ENCODE measurements at regions not wholly inside any gene's neighbourhood (a gene's known extent, or its start where the extent isn't known, plus 50 kb on each side); places are given as distances from the start of the nearest gene placed in this dataset.

DNA sequence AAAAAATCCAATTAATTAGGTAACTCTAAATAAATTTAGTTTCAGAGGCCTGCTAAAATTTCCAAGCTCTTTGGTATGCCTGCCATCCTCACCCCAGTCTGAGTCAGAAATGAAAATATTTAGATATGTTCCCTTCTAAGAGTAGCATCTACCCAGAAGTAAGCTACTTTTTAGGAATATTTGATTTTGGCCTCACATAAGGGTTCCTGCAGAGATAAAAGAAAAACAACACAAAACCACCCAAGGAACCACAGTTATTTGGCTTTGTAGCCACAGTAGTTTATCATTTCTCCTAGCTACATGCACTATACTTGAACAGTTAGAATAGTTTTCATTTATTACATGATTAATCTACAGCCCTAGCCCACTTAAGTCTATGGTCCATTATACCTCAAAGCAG is 192.6 kb upstream of the FAM241A start:
- intact Hi-C loops (cut with DNase I), result no loop called here
- TF ChIP-seq POLR2A (IDR thresholded peaks at IDR 0.05), result no peak
- TF ChIP-seq, protein P1, sequence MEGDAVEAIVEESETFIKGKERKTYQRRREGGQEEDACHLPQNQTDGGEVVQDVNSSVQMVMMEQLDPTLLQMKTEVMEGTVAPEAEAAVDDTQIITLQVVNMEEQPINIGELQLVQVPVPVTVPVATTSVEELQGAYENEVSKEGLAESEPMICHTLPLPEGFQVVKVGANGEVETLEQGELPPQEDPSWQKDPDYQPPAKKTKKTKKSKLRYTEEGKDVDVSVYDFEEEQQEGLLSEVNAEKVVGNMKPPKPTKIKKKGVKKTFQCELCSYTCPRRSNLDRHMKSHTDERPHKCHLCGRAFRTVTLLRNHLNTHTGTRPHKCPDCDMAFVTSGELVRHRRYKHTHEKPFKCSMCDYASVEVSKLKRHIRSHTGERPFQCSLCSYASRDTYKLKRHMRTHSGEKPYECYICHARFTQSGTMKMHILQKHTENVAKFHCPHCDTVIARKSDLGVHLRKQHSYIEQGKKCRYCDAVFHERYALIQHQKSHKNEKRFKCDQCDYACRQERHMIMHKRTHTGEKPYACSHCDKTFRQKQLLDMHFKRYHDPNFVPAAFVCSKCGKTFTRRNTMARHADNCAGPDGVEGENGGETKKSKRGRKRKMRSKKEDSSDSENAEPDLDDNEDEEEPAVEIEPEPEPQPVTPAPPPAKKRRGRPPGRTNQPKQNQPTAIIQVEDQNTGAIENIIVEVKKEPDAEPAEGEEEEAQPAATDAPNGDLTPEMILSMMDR (IDR thresholded peaks at IDR 0.05), result no peak
- DNase-seq (no peak), ATAC-seq (no peak)
- no peaks in the 10 kb centered on the region for H3K27me3 ChIP-seq
- no peak overlapping the region for H3K4me3 ChIP-seq
- H3K36me3 ChIP-seq, result no peaks in the 10 kb centered on the region
- no peaks in the 10 kb centered on the region for H3K4me1 ChIP-seq
- no peak overlapping the region for H3K27ac ChIP-seq
- H3K9me3 ChIP-seq, result peaks cover 0 to 4% (median 0%) of the 10 kb centered on the region in 4 donors

DNA sequence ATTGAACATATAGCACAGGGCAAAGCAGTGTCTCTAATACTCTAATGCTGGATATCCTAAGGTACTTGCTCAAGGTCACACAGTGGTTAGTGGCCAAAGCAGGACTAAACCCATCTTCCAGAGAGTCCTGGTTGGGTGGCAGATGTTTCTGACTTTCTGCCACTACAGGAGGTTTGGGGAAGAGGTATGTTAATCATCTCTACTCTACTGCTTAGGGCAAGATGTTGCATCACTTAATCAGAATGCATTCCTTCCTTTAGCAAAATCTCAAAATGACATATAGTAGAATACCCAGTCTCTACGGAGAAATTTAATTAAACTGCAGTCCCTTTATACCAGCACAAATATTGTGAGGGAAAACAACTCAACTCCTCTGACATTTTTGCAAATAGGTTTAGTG is 190.7 kb upstream of the FAM241A start:
- intact Hi-C loops (cut with DNase I), result no loop called here
- ATAC-seq (no peak), DNase-seq (no peak)
- WGBS (ENCODE audit: insufficient coverage, low coverage, low lambda C conversion rate, missing lambda C conversion rate), result 47% methylated on average over 1 of the region's 1 CpG
- H3K4me1 ChIP-seq, result no peaks in the 10 kb centered on the region
- H3K27me3 ChIP-seq, result no peaks in the 10 kb centered on the region
- no peaks in the 10 kb centered on the region for H3K9me3 ChIP-seq
- no peak overlapping the region for H3K4me3 ChIP-seq
- H3K36me3 ChIP-seq, result no peaks in the 10 kb centered on the region
- H3K27ac ChIP-seq, result no peak overlapping the region
- no peak for TF ChIP-seq POLR2A (IDR thresholded peaks at IDR 0.05)
- TF ChIP-seq, protein P1 (IDR thresholded peaks at IDR 0.05), result no peak

DNA sequence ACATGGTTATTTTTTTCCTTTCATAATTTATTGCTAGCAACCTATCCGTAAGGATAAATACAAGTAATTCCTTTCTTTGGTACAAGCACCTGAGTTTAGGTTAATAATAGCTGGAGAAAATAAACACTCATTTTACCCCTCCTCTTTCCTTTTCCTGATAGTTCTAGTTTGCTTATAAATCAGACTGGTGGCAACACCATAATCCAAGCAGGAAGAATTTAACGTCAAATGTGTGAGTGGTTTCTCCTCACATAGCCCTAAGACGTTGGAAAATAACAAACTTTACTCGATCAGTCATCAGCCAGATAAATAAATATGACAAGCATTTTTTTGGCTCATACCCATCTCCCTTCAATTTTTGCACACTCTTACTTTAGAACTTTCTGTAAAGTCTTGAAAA is 190.3 kb upstream of the FAM241A start:
- H3K4me1 ChIP-seq, result no peaks in the 10 kb centered on the region
- DNase-seq (no peak), ATAC-seq (no peak)
- no peaks in the 10 kb centered on the region for H3K36me3 ChIP-seq
- WGBS (ENCODE audit: insufficient coverage, low coverage, low lambda C conversion rate, missing lambda C conversion rate), result 30% methylated on average over 4 of the region's 4 CpGs
- TF ChIP-seq POLR2A (IDR thresholded peaks at IDR 0.05), result no peak
- TF ChIP-seq, protein P1 (IDR thresholded peaks at IDR 0.05), result no peak
- H3K4me3 ChIP-seq, result no peak overlapping the region
- no peak overlapping the region for H3K27ac ChIP-seq
- H3K9me3 ChIP-seq, result no peaks in the 10 kb centered on the region
- intact Hi-C loops (cut with DNase I), result no loop called here
- no peaks in the 10 kb centered on the region for H3K27me3 ChIP-seq

DNA sequence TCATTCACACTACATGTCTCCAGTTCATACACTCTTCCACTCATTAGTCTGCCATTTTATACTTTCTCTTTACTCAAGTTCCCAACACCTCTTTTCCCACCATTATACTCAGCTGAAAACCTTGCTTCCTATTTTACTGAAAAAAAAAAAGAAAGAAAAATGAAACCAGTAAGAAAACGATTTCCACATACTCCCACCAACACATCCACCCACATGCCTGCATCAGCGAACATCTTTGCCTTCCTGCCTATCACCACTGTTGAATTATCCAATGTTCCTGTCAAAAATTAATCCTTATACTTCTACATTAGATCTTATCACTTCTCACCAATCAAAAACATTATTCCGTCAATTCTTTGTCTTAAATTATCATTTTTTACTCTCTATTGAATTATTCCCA is 188.1 kb upstream of the FAM241A start:
- intact Hi-C loops (cut with DNase I), result no loop called here
- no peak for ATAC-seq
- Histone ChIP-seq H3K27me3 (no peaks in the 10 kb centered on the region), H3K4me1 (no peaks in the 10 kb centered on the region), H3K36me3 (no peaks in the 10 kb centered on the region), H3K27ac (no peak overlapping the region), H3K9me3 (no peaks in the 10 kb centered on the region), H3K4me3 (no peak overlapping the region)
- TF ChIP-seq POLR2A (IDR thresholded peaks at IDR 0.05), result no peak
- TF ChIP-seq, protein P1 (IDR thresholded peaks at IDR 0.05), result no peak
- DNase-seq, result no peak
- WGBS (ENCODE audit: insufficient coverage, low coverage, low lambda C conversion rate, missing lambda C conversion rate), result 60% methylated on average over 3 of the region's 3 CpGs

DNA sequence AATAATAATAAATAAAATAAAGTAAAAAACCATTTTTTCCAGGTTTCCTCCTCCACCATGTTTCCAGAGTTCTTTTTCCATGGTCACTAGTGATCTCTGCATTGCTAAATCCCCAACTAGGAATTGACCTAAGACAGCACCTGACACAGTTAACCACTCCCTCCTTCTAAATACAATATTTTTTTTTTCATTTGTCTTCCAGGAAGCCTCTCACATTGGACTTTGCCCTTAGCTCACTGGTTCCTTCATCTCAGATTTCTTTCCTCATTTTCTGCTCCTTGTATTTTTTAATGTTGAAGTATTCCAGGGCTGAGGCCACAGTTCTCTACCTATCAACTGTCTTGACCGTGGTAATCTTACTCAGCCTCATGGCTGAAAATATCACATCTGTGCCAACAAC is 187.3 kb upstream of the FAM241A start:
- H3K9me3 ChIP-seq, result no peaks in the 10 kb centered on the region
- intact Hi-C loops (cut with DNase I), result no loop called here
- DNase-seq (no peak), ATAC-seq (no peak)
- H3K36me3 ChIP-seq, result no peaks in the 10 kb centered on the region
- H3K4me1 ChIP-seq, result no peaks in the 10 kb centered on the region
- no peak overlapping the region for H3K27ac ChIP-seq
- 71% methylated on average over 1 of the region's 1 CpG for WGBS (ENCODE audit: insufficient coverage, low coverage, low lambda C conversion rate, missing lambda C conversion rate)
- no peak overlapping the region for H3K4me3 ChIP-seq
- TF ChIP-seq POLR2A (IDR thresholded peaks at IDR 0.05), result no peak
- TF ChIP-seq, protein P1 (IDR thresholded peaks at IDR 0.05), result no peak
- H3K27me3 ChIP-seq, result no peaks in the 10 kb centered on the region

Data from right lobe of liver (tissue), 6 donors.